ENCODE measurements at regions not wholly inside any gene's neighbourhood (a gene's known extent, or its start where the extent isn't known, plus 50 kb on each side); places are given as distances from the start of the nearest gene placed in this dataset.

GRCh38 chr5:54754420-54754819 is 231.0 kb downstream of the ESM1 start:
- no peak for DNase-seq
- no peak for TF ChIP-seq POLR2A (IDR thresholded peaks at IDR 0.05; ENCODE audit: low read length)

GRCh38 chr5:54753753-54754152 is 231.6 kb downstream of the ESM1 start:
- no peak for DNase-seq
- no peak for TF ChIP-seq GATA1 (IDR thresholded peaks at IDR 0.05; ENCODE audit: low read depth, low read length)
- TF ChIP-seq POLR2A (IDR thresholded peaks at IDR 0.05; ENCODE audit: low read length), result no peak

- TF ChIP-seq GATA1 (IDR thresholded peaks at IDR 0.05; ENCODE audit: low read depth, low read length), result no peak
- TF ChIP-seq POLR2A (IDR thresholded peaks at IDR 0.05; ENCODE audit: low read length), result no peak
- no peak for DNase-seq
Measured at GRCh38 chr5:54753034-54753433, 232.4 kb downstream of the ESM1 start.

- no peak for DNase-seq
Measured at GRCh38 chr5:54748527-54748926, 231.0 kb downstream of the SNX18 start.

GRCh38 chr5:54746777-54747398 is 229.3 kb downstream of the SNX18 start:
- TF ChIP-seq GATA1 (IDR thresholded peaks at IDR 0.05; ENCODE audit: low read depth, low read length), result no peak
- TF ChIP-seq POLR2A (IDR thresholded peaks at IDR 0.05; ENCODE audit: low read length), result no peak
- no peak for DNase-seq

More at GRCh38 chr5:54748527-54748926, 231.0 kb downstream of the SNX18 start:
- TF ChIP-seq GATA1 (IDR thresholded peaks at IDR 0.05; ENCODE audit: low read depth, low read length) (no peak), POLR2A (IDR thresholded peaks at IDR 0.05; ENCODE audit: low read length) (no peak)

GRCh38 chr5:54746346-54746745 is 228.8 kb downstream of the SNX18 start:
- no peak for DNase-seq
- TF ChIP-seq POLR2A (IDR thresholded peaks at IDR 0.05; ENCODE audit: low read length), result no peak
- no peak for TF ChIP-seq GATA1 (IDR thresholded peaks at IDR 0.05; ENCODE audit: low read depth, low read length)

- TF ChIP-seq POLR2A (IDR thresholded peaks at IDR 0.05; ENCODE audit: low read length) (no peak), GATA1 (IDR thresholded peaks at IDR 0.05; ENCODE audit: low read depth, low read length) (no peak)
- no peak for DNase-seq
Measured at GRCh38 chr5:54745599-54745998, 228.0 kb downstream of the SNX18 start.

GRCh38 chr5:54743997-54744788 is 226.6 kb downstream of the SNX18 start:
- DNase-seq, result peak; percentile 71
- no peak for TF ChIP-seq GATA1 (IDR thresholded peaks at IDR 0.05; ENCODE audit: low read depth, low read length)
- no peak for TF ChIP-seq POLR2A (IDR thresholded peaks at IDR 0.05; ENCODE audit: low read length)

GRCh38 chr5:54743581-54743980 is 226.0 kb downstream of the SNX18 start:
- DNase-seq, result no peak
- TF ChIP-seq POLR2A (IDR thresholded peaks at IDR 0.05; ENCODE audit: low read length) (no peak), GATA1 (IDR thresholded peaks at IDR 0.05; ENCODE audit: low read depth, low read length) (no peak)

GRCh38 chr5:54742417-54742891 is 224.9 kb downstream of the SNX18 start:
- peak; percentile 39 to 58 for DNase-seq

GRCh38 chr5:54741711-54742110 is 224.2 kb downstream of the SNX18 start:
- DNase-seq, result no peak
- no peak for TF ChIP-seq POLR2A (IDR thresholded peaks at IDR 0.05; ENCODE audit: low read length)
- TF ChIP-seq GATA1 (IDR thresholded peaks at IDR 0.05; ENCODE audit: low read depth, low read length), result no peak

More at GRCh38 chr5:54742417-54742891, 224.9 kb downstream of the SNX18 start:
- TF ChIP-seq POLR2A (IDR thresholded peaks at IDR 0.05; ENCODE audit: low read length) (no peak), GATA1 (IDR thresholded peaks at IDR 0.05; ENCODE audit: low read depth, low read length) (no peak)

- no peak for DNase-seq
- no peak for TF ChIP-seq POLR2A (IDR thresholded peaks at IDR 0.05; ENCODE audit: low read length)
- no peak for TF ChIP-seq GATA1 (IDR thresholded peaks at IDR 0.05; ENCODE audit: low read depth, low read length)
Measured at GRCh38 chr5:54740141-54740540, 222.6 kb downstream of the SNX18 start.

GRCh38 chr5:54739371-54739770 is 221.8 kb downstream of the SNX18 start:
- TF ChIP-seq POLR2A (IDR thresholded peaks at IDR 0.05; ENCODE audit: low read length) (no peak), GATA1 (IDR thresholded peaks at IDR 0.05; ENCODE audit: low read depth, low read length) (no peak)
- DNase-seq, result no peak

GRCh38 chr5:54738973-54739367 is 221.4 kb downstream of the SNX18 start:
- TF ChIP-seq POLR2A (IDR thresholded peaks at IDR 0.05; ENCODE audit: low read length), result no peak
- no peak for TF ChIP-seq GATA1 (IDR thresholded peaks at IDR 0.05; ENCODE audit: low read depth, low read length)
- no peak for DNase-seq
